Vagina (tissue), 2 donors: ENCODE measurements at regions not wholly inside any gene's neighbourhood (a gene's known extent, or its start where the extent isn't known, plus 50 kb on each side); places are given as distances from the start of the nearest gene placed in this dataset.

Source experiments
- POLR2A ChIP-seq, 2 donors: fragments of 450-650 bp; IDR thresholded peaks; one replicate each; pipeline ENCODE4 v1.6.1; 2017; ENCODE audit warnings: antibody characterized with exemption in 2 of 2, mild to moderate bottlenecking in 2 of 2, moderate library complexity in 2 of 2
- POLR2AphosphoS5 ChIP-seq, 2 donors: sonication (generic); formaldehyde crosslinking; IDR thresholded peaks; one replicate each; pipeline ENCODE4 v1.9.0; 2017; ENCODE audit warnings: antibody characterized with exemption in 2 of 2, mild to moderate bottlenecking in 2 of 2, low read depth in 1 of 2; ENCODE audit not compliant: insufficient read depth in 1 of 2
- TF ChIP-seq, protein P1 (sequence below), 3 experiments: fragments of 450-650 bp in 2 of 3; fragments of 200-600 bp in 1 of 3; sonication (generic) in 1 of 3; IDR thresholded peaks; one replicate each; pipeline ENCODE4 v1.5.1; 2017 to 2019; ENCODE audit warnings: antibody characterized with exemption in 3 of 3, mild to moderate bottlenecking in 2 of 3, moderate library complexity in 2 of 3

GRCh38 chr12:9326085-9326484, 117.9 kb upstream of the PZP start:
- TF ChIP-seq, protein P1, sequence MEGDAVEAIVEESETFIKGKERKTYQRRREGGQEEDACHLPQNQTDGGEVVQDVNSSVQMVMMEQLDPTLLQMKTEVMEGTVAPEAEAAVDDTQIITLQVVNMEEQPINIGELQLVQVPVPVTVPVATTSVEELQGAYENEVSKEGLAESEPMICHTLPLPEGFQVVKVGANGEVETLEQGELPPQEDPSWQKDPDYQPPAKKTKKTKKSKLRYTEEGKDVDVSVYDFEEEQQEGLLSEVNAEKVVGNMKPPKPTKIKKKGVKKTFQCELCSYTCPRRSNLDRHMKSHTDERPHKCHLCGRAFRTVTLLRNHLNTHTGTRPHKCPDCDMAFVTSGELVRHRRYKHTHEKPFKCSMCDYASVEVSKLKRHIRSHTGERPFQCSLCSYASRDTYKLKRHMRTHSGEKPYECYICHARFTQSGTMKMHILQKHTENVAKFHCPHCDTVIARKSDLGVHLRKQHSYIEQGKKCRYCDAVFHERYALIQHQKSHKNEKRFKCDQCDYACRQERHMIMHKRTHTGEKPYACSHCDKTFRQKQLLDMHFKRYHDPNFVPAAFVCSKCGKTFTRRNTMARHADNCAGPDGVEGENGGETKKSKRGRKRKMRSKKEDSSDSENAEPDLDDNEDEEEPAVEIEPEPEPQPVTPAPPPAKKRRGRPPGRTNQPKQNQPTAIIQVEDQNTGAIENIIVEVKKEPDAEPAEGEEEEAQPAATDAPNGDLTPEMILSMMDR (IDR thresholded peaks at IDR 0.05) = no peak
- TF ChIP-seq POLR2A (IDR thresholded peaks at IDR 0.05) (no peak), POLR2AphosphoS5 (IDR thresholded peaks at IDR 0.05; ENCODE audit: insufficient read depth in 1 of 2, low read depth in 1 of 2) (no peak)
